ENCODE measurements at regions not wholly inside any gene's neighbourhood (a gene's known extent, or its start where the extent isn't known, plus 50 kb on each side); places are given as distances from the start of the nearest gene placed in this dataset.

GRCh38 chr3:106157411-106157810 lies 288.6 kb upstream of the CBLB start:
- no peaks in the 10 kb centered on the region for H3K9me3 ChIP-seq
- no peak overlapping the region for H3K4me3 ChIP-seq (replicated peaks in 1 of 3)
- WGBS, 2 donors = 97% methylated on average over 3 of the region's 3 CpGs
- no peak overlapping the region for H3K27ac ChIP-seq
- intact Hi-C loops (cut with DNase I) = no loop called here
- no peaks in the 10 kb centered on the region for H3K4me1 ChIP-seq
- H3K36me3 ChIP-seq = no peaks in the 10 kb centered on the region
- DNase-seq = no peak
- TF ChIP-seq POLR2A (IDR thresholded peaks at IDR 0.05) (no peak), CTCF (IDR thresholded peaks at IDR 0.05) (no peak)
- no peaks in the 10 kb centered on the region for H3K27me3 ChIP-seq

- 93 to 96% methylated on average over 1 of the region's 1 CpG for WGBS, 2 donors
- Histone ChIP-seq H3K27ac (no peak overlapping the region), H3K4me3 (replicated peaks in 1 of 3) (no peak overlapping the region), H3K36me3 (no peaks in the 10 kb centered on the region), H3K9me3 (no peaks in the 10 kb centered on the region), H3K4me1 (no peaks in the 10 kb centered on the region), H3K27me3 (no peaks in the 10 kb centered on the region)
- intact Hi-C loops (cut with DNase I) = no loop called here
- TF ChIP-seq POLR2A (IDR thresholded peaks at IDR 0.05) (no peak), CTCF (IDR thresholded peaks at IDR 0.05) (no peak)
- no peak for DNase-seq
Observed at GRCh38 chr3:106160396-106160795, 291.6 kb upstream of the CBLB start.

- Histone ChIP-seq H3K9me3 (no peaks in the 10 kb centered on the region), H3K36me3 (no peaks in the 10 kb centered on the region), H3K27me3 (no peaks in the 10 kb centered on the region), H3K4me1 (no peaks in the 10 kb centered on the region), H3K27ac (no peak overlapping the region), H3K4me3 (replicated peaks in 1 of 3) (no peak overlapping the region)
- TF ChIP-seq CTCF (IDR thresholded peaks at IDR 0.05) = no peak
- TF ChIP-seq POLR2A (IDR thresholded peaks at IDR 0.05) = no peak
- WGBS, 2 donors = 63 to 71% methylated on average over 4 of the region's 4 CpGs
- intact Hi-C loops (cut with DNase I) = no loop called here
- no peak for DNase-seq
Observed at GRCh38 chr3:106161246-106161645, 292.4 kb upstream of the CBLB start.

- intact Hi-C loops (cut with DNase I) = no loop called here
- TF ChIP-seq CTCF (IDR thresholded peaks at IDR 0.05) (no peak), POLR2A (IDR thresholded peaks at IDR 0.05) (no peak)
- Histone ChIP-seq H3K36me3 (no peaks in the 10 kb centered on the region), H3K4me3 (replicated peaks in 1 of 3) (no peak overlapping the region), H3K9me3 (no peaks in the 10 kb centered on the region), H3K4me1 (no peaks in the 10 kb centered on the region), H3K27ac (no peak overlapping the region), H3K27me3 (no peaks in the 10 kb centered on the region)
- DNase-seq = no peak
- 95 to 96% methylated on average over 8 of the region's 8 CpGs for WGBS, 2 donors
Observed at GRCh38 chr3:106167728-106168127, 298.9 kb upstream of the CBLB start.

DNA sequence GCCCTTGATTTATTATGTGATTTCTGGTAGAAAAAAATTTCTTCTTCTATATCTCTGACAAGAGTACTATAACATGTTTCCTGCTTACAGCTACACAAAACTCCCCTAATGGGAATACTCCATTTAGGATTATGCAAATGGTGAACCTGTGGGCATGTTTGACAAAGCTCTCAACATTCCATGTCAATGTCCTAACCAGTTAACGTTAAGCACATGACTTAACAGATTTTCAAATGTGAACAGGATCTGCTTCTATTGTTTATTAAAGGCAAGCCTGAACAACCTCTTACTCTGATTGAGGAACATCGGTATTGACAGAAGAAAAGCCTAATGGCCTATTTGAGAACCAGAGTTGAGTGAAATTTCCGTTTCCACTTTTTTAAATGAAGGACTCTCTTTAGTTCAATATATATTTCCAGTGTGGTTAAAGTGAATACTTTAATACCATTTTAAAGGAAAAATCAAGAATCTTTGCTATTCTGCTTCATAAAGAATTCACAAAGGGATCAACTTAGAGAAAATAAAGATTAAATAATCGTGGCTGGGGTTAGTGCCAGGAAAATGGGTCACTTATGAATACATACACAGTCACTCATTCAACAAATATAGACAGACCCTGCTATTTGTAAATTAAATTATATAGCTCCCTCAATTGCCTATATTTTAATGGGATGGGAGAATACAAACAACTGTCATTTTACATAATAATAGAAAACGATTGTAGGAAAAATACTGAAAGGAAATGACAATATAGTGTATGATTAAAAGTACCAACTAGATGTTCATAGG lies 300.3 kb upstream of the CBLB start:
- Histone ChIP-seq H3K4me1 (no peaks in the 10 kb centered on the region), H3K27ac (no peak overlapping the region), H3K9me3 (no peaks in the 10 kb centered on the region), H3K4me3 (replicated peaks in 1 of 3) (no peak overlapping the region), H3K27me3 (no peaks in the 10 kb centered on the region), H3K36me3 (no peaks in the 10 kb centered on the region)
- intact Hi-C loops (cut with DNase I) = no loop called here
- 62 to 69% methylated on average over 5 of the region's 5 CpGs for WGBS, 2 donors
- no peak for DNase-seq
- no peak for TF ChIP-seq CTCF (IDR thresholded peaks at IDR 0.05)
- TF ChIP-seq POLR2A (IDR thresholded peaks at IDR 0.05) = no peak
